ENCODE measurements at regions not wholly inside any gene's neighbourhood (a gene's known extent, or its start where the extent isn't known, plus 50 kb on each side); places are given as distances from the start of the nearest gene placed in this dataset.
"Not testable (repeated sequence)": the region's sequence is repeated elsewhere in the genome, so short reads cannot be mapped to it uniquely, and the experiment has no call there.

DNA sequence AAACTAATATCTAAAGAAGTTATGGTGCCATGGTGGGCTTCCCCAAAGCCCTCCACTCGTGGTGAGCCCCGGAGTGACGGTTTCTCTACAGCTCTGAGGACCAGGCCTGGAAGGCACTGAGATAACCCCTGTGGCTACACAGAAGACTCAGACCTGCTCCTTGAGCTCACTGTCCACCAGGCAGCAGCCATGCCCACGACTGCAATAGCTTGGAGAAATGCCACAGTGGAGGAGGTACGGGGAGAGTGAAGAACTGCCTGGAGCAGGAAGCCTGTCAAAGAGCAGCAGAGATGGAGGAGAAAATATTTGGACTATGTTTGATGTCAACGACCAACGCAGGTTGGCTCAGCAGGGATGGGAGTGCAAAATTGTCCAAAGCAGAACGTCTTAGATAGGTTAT, 300.1 kb upstream of the NPSR1 start:
- H3K4me1 ChIP-seq (ENCODE audit: insufficient read depth, low read length), result no peaks in the 10 kb centered on the region
- H3K4me3 Mint-ChIP-seq, result no peak overlapping the region
- H3K4me2 ChIP-seq (ENCODE audit: insufficient read depth, insufficient read length, low read length), result no peak overlapping the region
- no peak overlapping the region for H3K18ac ChIP-seq (ENCODE audit: insufficient read length, low read depth, low read length)
- H3K4ac ChIP-seq (ENCODE audit: low read depth, low read length), result no peak overlapping the region
- H3K9me3 ChIP-seq (ENCODE audit: control insufficient read depth, low read depth, low read length), result no peaks in the 10 kb centered on the region
- no peaks in the 10 kb centered on the region for H3K23me2 ChIP-seq (ENCODE audit: insufficient read length, low read depth, low read length, poor library complexity, severe bottlenecking)
- no peaks in the 10 kb centered on the region; a peak in 1 of 7 replicates for H3K36me3 Mint-ChIP-seq (ENCODE audit: insufficient read depth in 1 of 3, low read depth in 3 of 3)
- H3K27me3 Mint-ChIP-seq (ENCODE audit: low read depth), result peaks cover 64% of the 10 kb centered on the region
- no peaks in the 10 kb centered on the region for H3K79me1 ChIP-seq (ENCODE audit: insufficient read depth, low read depth, low read length, poor library complexity, severe bottlenecking)
- no peaks in the 10 kb centered on the region for H3K9me3 Mint-ChIP-seq
- no peak overlapping the region for H2BK15ac ChIP-seq (ENCODE audit: low read depth, low read length)
- no peak overlapping the region for H4K91ac ChIP-seq (ENCODE audit: insufficient read length, low read depth, low read length)
- H4K20me1 ChIP-seq (ENCODE audit: control insufficient read depth, insufficient read depth, insufficient read length), result no peaks in the 10 kb centered on the region
- no peak overlapping the region for H4K8ac ChIP-seq (replicated peaks; ENCODE audit: insufficient read length, low read depth, low read length)
- peaks cover 20 to 31% of the 10 kb centered on the region in 2 experiments for H3K4me1 Mint-ChIP-seq
- no peak overlapping the region for H3K27ac Mint-ChIP-seq
- no peak overlapping the region for H2AFZ ChIP-seq (ENCODE audit: low read length)
- H3K79me2 ChIP-seq (ENCODE audit: insufficient read depth, low read length), result no peaks in the 10 kb centered on the region
- H4K5ac ChIP-seq (ENCODE audit: insufficient read length, low read depth, low read length), result no peak overlapping the region
- H2AK5ac ChIP-seq (ENCODE audit: insufficient read length, low read length), result no peak overlapping the region
- H3T11ph ChIP-seq (ENCODE audit: low read length), result no peak overlapping the region
- H2BK120ac ChIP-seq (ENCODE audit: low read depth, low read length, poor library complexity, severe bottlenecking), result no peak overlapping the region
- no peak overlapping the region for H2BK5ac ChIP-seq (ENCODE audit: insufficient read length, low read length)
- no peak overlapping the region for H3K9ac ChIP-seq (ENCODE audit: extremely low read depth, insufficient read length, low read length)
- no peak overlapping the region for H3K27ac ChIP-seq (ENCODE audit: insufficient read length, low read depth, low read length)
- H2BK12ac ChIP-seq (ENCODE audit: insufficient read length, low read depth, low read length), result no peak overlapping the region
- H3K56ac ChIP-seq (ENCODE audit: insufficient read length, low read depth, low read length), result no peak overlapping the region
- TF ChIP-seq, protein P1, sequence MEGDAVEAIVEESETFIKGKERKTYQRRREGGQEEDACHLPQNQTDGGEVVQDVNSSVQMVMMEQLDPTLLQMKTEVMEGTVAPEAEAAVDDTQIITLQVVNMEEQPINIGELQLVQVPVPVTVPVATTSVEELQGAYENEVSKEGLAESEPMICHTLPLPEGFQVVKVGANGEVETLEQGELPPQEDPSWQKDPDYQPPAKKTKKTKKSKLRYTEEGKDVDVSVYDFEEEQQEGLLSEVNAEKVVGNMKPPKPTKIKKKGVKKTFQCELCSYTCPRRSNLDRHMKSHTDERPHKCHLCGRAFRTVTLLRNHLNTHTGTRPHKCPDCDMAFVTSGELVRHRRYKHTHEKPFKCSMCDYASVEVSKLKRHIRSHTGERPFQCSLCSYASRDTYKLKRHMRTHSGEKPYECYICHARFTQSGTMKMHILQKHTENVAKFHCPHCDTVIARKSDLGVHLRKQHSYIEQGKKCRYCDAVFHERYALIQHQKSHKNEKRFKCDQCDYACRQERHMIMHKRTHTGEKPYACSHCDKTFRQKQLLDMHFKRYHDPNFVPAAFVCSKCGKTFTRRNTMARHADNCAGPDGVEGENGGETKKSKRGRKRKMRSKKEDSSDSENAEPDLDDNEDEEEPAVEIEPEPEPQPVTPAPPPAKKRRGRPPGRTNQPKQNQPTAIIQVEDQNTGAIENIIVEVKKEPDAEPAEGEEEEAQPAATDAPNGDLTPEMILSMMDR (conservative IDR thresholded peaks at IDR 0.05), result no peak
- H3K23ac ChIP-seq (ENCODE audit: insufficient read length, low read depth, low read length), result no peak overlapping the region
- no peak for DNase-seq
- no peak overlapping the region; the same call in 1 of the 2 replicates for H3K14ac ChIP-seq (ENCODE audit: insufficient read depth, low read length)
- no CpG with 5 or more reads among the region's 8 CpGs for WGBS (ENCODE audit: extremely low coverage, insufficient read length, low lambda C conversion rate)
- H2BK20ac ChIP-seq (ENCODE audit: low read depth, low read length, poor library complexity, severe bottlenecking), result no peak overlapping the region
- H3K27me3 ChIP-seq (ENCODE audit: insufficient read depth, low read length), result peaks cover 36% of the 10 kb centered on the region; the same call in 1 of the 2 replicates

DNA sequence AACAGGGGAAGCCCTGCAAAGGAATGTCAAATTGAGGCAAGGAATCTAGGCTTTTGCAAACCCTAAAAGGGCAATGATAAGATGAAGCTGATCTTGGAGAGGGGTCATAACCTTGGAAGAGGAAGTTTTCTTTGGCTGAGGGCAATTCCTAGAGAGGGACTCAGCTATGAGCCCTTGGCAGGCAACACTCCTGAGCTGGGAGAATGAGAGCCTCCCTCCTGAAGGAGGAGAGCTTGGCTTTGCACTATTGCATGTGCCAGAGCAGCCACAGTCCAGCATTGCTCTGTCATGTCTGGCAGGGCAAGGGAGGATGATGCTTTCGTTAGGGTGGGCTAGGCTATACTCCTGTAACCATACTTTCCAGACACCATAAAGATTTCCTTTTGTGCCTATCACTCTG, 299.4 kb upstream of the NPSR1 start:
- not testable (repeated sequence) for H2BK20ac ChIP-seq (ENCODE audit: low read depth, low read length, poor library complexity, severe bottlenecking); H3K9ac ChIP-seq (ENCODE audit: extremely low read depth, insufficient read length, low read length); H3K23me2 ChIP-seq (ENCODE audit: insufficient read length, low read depth, low read length, poor library complexity, severe bottlenecking); H3K23ac ChIP-seq (ENCODE audit: insufficient read length, low read depth, low read length); H3K27ac Mint-ChIP-seq; H3K4ac ChIP-seq (ENCODE audit: low read depth, low read length); H3K9me3 Mint-ChIP-seq; H2BK120ac ChIP-seq (ENCODE audit: low read depth, low read length, poor library complexity, severe bottlenecking); H2BK5ac ChIP-seq (ENCODE audit: insufficient read length, low read length); DNase-seq; H3K4me3 Mint-ChIP-seq; H2BK15ac ChIP-seq (ENCODE audit: low read depth, low read length); H3K4me2 ChIP-seq (ENCODE audit: insufficient read depth, insufficient read length, low read length); H4K91ac ChIP-seq (ENCODE audit: insufficient read length, low read depth, low read length); H3K27ac ChIP-seq (ENCODE audit: insufficient read length, low read depth, low read length); H3K56ac ChIP-seq (ENCODE audit: insufficient read length, low read depth, low read length); H3K18ac ChIP-seq (ENCODE audit: insufficient read length, low read depth, low read length); H2AK5ac ChIP-seq (ENCODE audit: insufficient read length, low read length); H3K36me3 Mint-ChIP-seq (ENCODE audit: insufficient read depth in 1 of 3, low read depth in 3 of 3); H3T11ph ChIP-seq (ENCODE audit: low read length); H3K4me1 ChIP-seq (ENCODE audit: insufficient read depth, low read length); H4K20me1 ChIP-seq (ENCODE audit: control insufficient read depth, insufficient read depth, insufficient read length); H3K79me2 ChIP-seq (ENCODE audit: insufficient read depth, low read length); H3K9me3 ChIP-seq (ENCODE audit: control insufficient read depth, low read depth, low read length); H2BK12ac ChIP-seq (ENCODE audit: insufficient read length, low read depth, low read length); H3K14ac ChIP-seq (ENCODE audit: insufficient read depth, low read length); H3K79me1 ChIP-seq (ENCODE audit: insufficient read depth, low read depth, low read length, poor library complexity, severe bottlenecking); H4K8ac ChIP-seq (replicated peaks; ENCODE audit: insufficient read length, low read depth, low read length); H2AFZ ChIP-seq (ENCODE audit: low read length); H4K5ac ChIP-seq (ENCODE audit: insufficient read length, low read depth, low read length)
- WGBS (ENCODE audit: extremely low coverage, insufficient read length, low lambda C conversion rate), result no CpG with 5 or more reads among the region's 1 CpG
- H3K27me3 Mint-ChIP-seq (ENCODE audit: low read depth), result peaks cover 61% of the 10 kb centered on the region
- peaks cover 36% of the 10 kb centered on the region; the same call in 1 of the 2 replicates for H3K27me3 ChIP-seq (ENCODE audit: insufficient read depth, low read length)
- H3K4me1 Mint-ChIP-seq, result peaks cover 20 to 31% of the 10 kb centered on the region in 2 experiments

Data from H9 (cell line).